Suprapubic skin (tissue), 4 donors: ENCODE measurements at regions not wholly inside any gene's neighbourhood (a gene's known extent, or its start where the extent isn't known, plus 50 kb on each side); places are given as distances from the start of the nearest gene placed in this dataset.

Source experiments
- DNase-seq, 2 donors: peaks; one replicate each; pipeline ENCODE4 v3.0.0-alpha.2; 2019; ENCODE audit warnings: low spot score in 2 of 2
- H3K27ac ChIP-seq: fragments of 200-600 bp; sonication (generic); one replicate; pipeline ENCODE4 v1.5.1; 2019
- H3K27me3 ChIP-seq: fragments of 200-600 bp; sonication (generic); one replicate; pipeline ENCODE4 v1.5.1; 2019
- H3K36me3 ChIP-seq: fragments of 200-600 bp; sonication (generic); one replicate; pipeline ENCODE4 v1.5.1; 2019
- H3K4me1 ChIP-seq: fragments of 200-600 bp; sonication (generic); one replicate; pipeline ENCODE4 v1.5.1; 2019
- H3K4me3 ChIP-seq: fragments of 200-600 bp; sonication (generic); one replicate; pipeline ENCODE4 v1.5.1; 2019; ENCODE audit warnings: mild to moderate bottlenecking
- H3K9me3 ChIP-seq: fragments of 200-600 bp; sonication (generic); one replicate; pipeline ENCODE4 v1.5.1; 2019
- EP300 ChIP-seq: sonication (generic); formaldehyde crosslinking; IDR thresholded peaks from one replicate; pipeline ENCODE4 v1.6.1; 2017; ENCODE audit warnings: antibody characterized with exemption
- POLR2A ChIP-seq, 2 donors: fragments of 450-650 bp; IDR thresholded peaks; one replicate each; pipeline ENCODE4 v1.6.1; 2017; ENCODE audit warnings: antibody characterized with exemption in 2 of 2, mild to moderate bottlenecking in 2 of 2, moderate library complexity in 2 of 2
- POLR2AphosphoS5 ChIP-seq, 3 donors: sonication (generic); formaldehyde crosslinking; IDR thresholded peaks; one replicate each; pipeline ENCODE4 v1.6.1; 2017; ENCODE audit warnings: antibody characterized with exemption in 3 of 3
- WGBS: methylation state at CpG from one replicate; pipeline ENCODE4 v1.1.5; 2018; 5-methylcytosine and 5-hydroxymethylcytosine counted together
- TF ChIP-seq, protein P1 (sequence below), 2 donors: fragments of 200-600 bp in 1 of 2; fragments of 450-650 bp in 1 of 2; sonication (generic) in 1 of 2; IDR thresholded peaks; one replicate each; pipeline ENCODE4 v1.5.1; 2016 to 2019; ENCODE audit warnings: antibody characterized with exemption in 2 of 2, mild to moderate bottlenecking in 1 of 2, moderate library complexity in 1 of 2

DNA sequence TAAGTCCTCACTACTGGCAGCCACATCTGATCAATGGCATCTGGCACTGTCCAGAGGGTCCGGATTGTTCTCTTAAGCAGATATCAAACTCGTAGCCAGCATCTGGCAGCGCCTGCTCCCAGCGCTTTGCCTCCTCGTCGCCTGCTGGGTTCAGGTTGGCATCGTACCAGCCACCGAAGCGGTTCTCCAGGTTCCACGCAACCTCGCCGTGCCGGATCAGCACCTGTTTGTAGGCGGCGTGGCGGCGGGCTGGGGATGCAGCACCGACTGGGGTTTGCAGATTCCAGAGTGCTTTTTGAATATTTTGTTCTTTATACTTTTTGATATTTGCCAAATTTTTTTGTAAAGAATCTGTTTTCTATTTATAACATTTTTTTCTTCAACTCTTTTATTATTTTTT, 111.6 kb downstream of the NR2F2 start:
- Histone ChIP-seq H3K27ac (no peak overlapping the region), H3K9me3 (no peaks in the 10 kb centered on the region)

DNA sequence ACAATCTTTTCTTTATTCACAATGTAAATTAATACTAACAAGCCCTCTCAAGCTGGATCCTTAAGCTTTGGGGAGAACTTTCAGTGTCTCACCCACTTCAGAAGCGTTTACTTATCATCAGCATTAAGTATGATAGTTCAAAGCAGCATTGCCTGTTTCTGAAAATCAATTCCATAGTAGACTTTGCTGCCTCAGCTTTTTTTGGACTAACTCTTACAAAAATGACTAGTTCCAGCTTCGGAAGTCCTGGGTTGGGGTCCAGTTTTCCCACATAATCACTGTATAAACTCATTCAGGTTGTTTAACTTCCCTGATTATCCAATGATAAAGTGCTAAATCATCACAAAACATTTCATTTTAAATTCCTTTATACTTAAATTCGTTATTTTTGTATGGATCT, 114.4 kb downstream of the NR2F2 start:
- Histone ChIP-seq H3K27ac (no peak overlapping the region), H3K36me3 (no peaks in the 10 kb centered on the region), H3K27me3 (peaks cover 6% of the 10 kb centered on the region), H3K4me1 (no peaks in the 10 kb centered on the region), H3K9me3 (no peaks in the 10 kb centered on the region), H3K4me3 (no peak overlapping the region)
- TF ChIP-seq, protein P1, sequence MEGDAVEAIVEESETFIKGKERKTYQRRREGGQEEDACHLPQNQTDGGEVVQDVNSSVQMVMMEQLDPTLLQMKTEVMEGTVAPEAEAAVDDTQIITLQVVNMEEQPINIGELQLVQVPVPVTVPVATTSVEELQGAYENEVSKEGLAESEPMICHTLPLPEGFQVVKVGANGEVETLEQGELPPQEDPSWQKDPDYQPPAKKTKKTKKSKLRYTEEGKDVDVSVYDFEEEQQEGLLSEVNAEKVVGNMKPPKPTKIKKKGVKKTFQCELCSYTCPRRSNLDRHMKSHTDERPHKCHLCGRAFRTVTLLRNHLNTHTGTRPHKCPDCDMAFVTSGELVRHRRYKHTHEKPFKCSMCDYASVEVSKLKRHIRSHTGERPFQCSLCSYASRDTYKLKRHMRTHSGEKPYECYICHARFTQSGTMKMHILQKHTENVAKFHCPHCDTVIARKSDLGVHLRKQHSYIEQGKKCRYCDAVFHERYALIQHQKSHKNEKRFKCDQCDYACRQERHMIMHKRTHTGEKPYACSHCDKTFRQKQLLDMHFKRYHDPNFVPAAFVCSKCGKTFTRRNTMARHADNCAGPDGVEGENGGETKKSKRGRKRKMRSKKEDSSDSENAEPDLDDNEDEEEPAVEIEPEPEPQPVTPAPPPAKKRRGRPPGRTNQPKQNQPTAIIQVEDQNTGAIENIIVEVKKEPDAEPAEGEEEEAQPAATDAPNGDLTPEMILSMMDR (IDR thresholded peaks at IDR 0.05): no peak
- TF ChIP-seq POLR2A (IDR thresholded peaks at IDR 0.05) (no peak), POLR2AphosphoS5 (IDR thresholded peaks at IDR 0.05) (no peak), EP300 (no peak)
- DNase-seq: no peak
- WGBS: 74% methylated on average over 3 of the region's 3 CpGs

More for the DNA sequence above, 111.6 kb downstream of the NR2F2 start:
- Histone ChIP-seq H3K4me3 (no peak overlapping the region), H3K27me3 (peaks cover 6% of the 10 kb centered on the region), H3K36me3 (no peaks in the 10 kb centered on the region), H3K4me1 (no peaks in the 10 kb centered on the region)
- TF ChIP-seq POLR2AphosphoS5 (IDR thresholded peaks at IDR 0.05): no peak
- no peak for TF ChIP-seq POLR2A (IDR thresholded peaks at IDR 0.05)
- TF ChIP-seq, protein P1 (IDR thresholded peaks at IDR 0.05): no peak
- TF ChIP-seq EP300: no peak
- WGBS: 93% methylated on average over 18 of the region's 18 CpGs
- DNase-seq: no peak

DNA sequence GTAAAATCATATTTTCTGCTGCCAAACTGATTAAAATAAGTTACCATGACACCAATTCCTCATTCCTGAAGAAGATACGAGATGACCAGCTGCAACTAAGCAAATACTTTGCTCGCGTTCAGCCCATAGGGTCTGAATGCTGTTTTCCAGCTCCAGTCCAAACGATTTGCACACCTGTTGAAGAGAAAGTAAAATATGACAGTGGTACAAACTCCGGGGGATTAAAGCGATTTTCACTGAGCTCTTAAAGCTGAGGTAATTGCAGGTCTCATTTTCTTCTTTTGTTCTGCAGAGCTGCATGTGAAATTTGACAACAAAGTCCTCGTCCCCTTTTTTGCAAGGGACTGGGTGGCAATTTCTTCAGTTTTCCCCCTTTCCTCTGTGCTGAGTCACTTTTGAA, 118.4 kb downstream of the NR2F2 start:
- H3K27ac ChIP-seq: no peak overlapping the region
- WGBS: 53% methylated on average over 7 of the region's 7 CpGs
- no peaks in the 10 kb centered on the region for H3K4me1 ChIP-seq
- TF ChIP-seq, protein P1 (IDR thresholded peaks at IDR 0.05): no peak
- TF ChIP-seq POLR2A (IDR thresholded peaks at IDR 0.05): no peak
- TF ChIP-seq POLR2AphosphoS5 (IDR thresholded peaks at IDR 0.05): no peak
- TF ChIP-seq EP300: no peak
- DNase-seq: no peak
- H3K9me3 ChIP-seq: no peaks in the 10 kb centered on the region
- no peaks in the 10 kb centered on the region for H3K27me3 ChIP-seq
- H3K36me3 ChIP-seq: no peaks in the 10 kb centered on the region
- no peak overlapping the region for H3K4me3 ChIP-seq

DNA sequence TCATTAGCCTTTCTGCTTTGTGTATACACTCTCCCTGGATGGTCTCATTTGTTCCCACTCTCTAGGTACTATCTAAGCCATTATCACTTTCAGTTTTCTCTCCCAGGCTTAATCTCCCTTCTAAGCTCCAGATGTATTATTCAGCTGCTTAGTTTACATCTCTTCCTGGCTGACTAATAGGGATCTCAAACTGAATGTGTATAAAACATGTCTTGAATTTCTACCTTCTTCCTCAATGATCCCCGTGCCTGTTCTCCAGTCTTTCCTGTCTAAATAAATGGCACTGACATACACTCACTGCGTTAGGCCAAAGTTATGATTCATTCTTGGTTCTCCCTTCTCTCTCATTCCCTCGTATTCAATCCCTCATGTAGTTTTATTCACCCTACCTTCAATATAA, 127.3 kb downstream of the NR2F2 start:
- no peak for DNase-seq
- WGBS: 69% methylated on average over 3 of the region's 3 CpGs
- Histone ChIP-seq H3K27me3 (no peaks in the 10 kb centered on the region), H3K36me3 (no peaks in the 10 kb centered on the region), H3K9me3 (no peaks in the 10 kb centered on the region), H3K4me1 (no peaks in the 10 kb centered on the region), H3K27ac (no peak overlapping the region), H3K4me3 (no peak overlapping the region)
- no peak for TF ChIP-seq POLR2AphosphoS5 (IDR thresholded peaks at IDR 0.05)
- TF ChIP-seq POLR2A (IDR thresholded peaks at IDR 0.05): no peak
- TF ChIP-seq EP300: no peak
- TF ChIP-seq, protein P1 (IDR thresholded peaks at IDR 0.05): no peak

DNA sequence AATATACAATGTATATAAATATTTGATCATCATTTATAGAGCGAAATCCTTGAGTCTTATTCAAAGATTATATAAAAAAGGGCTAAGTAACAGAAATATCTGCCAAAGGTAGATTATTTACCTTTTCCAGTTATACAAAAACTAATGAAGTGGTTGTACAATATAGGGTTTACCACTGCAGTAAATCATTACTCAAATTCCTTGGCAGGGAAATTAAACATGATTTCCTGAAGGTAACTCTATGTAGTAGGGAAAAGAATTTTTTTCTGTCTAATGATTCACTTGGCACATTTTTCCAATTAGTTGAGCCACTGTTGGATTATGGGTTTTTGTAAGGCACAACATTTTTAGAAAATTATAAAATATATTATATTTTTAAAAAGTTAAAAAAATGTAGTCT, 129.6 kb downstream of the NR2F2 start:
- TF ChIP-seq POLR2A (IDR thresholded peaks at IDR 0.05): no peak
- H3K27ac ChIP-seq: no peak overlapping the region
- H3K4me1 ChIP-seq: no peaks in the 10 kb centered on the region
- H3K27me3 ChIP-seq: no peaks in the 10 kb centered on the region
- no peaks in the 10 kb centered on the region for H3K9me3 ChIP-seq
- WGBS: 81% methylated on average over 1 of the region's 1 CpG
- H3K4me3 ChIP-seq: no peak overlapping the region
- no peak for DNase-seq
- H3K36me3 ChIP-seq: no peaks in the 10 kb centered on the region
